CD4-positive, alpha-beta T cell treated with Interleukin-21 for 1 hour (primary cell): ENCODE measurements at regions not wholly inside any gene's neighbourhood (a gene's known extent, or its start where the extent isn't known, plus 50 kb on each side); places are given as distances from the start of the nearest gene placed in this dataset.

Experiments
- DNase-seq: peaks from one replicate; pipeline ENCODE4 v3.0.0-alpha.2; 2020

DNA sequence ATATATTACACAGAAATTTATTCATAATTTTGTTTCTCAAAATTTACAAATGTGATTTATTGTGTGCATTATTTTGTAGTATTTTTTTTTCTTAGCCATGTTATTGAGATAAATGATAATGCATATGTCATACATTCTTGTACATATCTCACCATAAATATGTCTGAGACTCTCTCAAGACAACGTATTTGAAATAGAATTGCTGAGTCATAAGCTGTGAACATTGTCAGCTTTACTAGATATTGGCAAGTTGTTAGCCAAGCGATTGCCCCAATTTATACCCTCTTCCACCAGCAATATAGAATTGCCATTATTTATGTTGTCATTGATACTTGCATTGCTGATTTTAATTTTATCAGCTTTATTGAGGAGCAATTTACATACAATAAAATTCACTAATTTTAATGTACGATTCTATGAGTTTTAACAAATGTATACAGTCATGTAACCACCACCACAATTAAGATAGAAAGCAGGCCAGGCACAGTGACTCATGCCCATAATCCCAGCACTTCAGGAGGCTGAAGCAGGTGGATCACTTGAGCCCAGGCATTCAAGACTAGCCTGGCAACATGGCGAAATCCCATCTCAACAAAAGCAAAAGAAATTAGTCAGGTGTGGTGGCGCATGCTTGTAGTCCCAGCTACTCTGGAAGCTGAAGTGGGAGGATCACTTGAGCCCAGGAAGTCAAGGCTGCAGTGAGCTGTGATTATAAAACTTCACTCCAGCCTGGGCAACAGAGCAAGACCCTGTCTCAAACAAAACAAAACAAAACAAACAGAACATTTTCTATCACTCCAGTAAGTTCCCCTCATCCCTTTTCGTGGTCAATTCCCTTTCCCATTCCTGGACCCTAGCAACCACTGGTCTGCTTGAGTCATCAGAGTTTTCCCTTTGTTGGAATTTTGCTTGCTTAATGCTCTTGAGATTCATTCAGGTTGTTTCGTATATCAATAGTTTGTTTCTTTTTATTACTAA is 373.1 kb downstream of the MFSD1 start:
- no peak for DNase-seq

- no peak for DNase-seq
Observed at GRCh38 chr3:159178209-159178897, 376.5 kb downstream of the MFSD1 start.

GRCh38 chr3:159182961-159183360 is 381.1 kb downstream of the MFSD1 start:
- DNase-seq, result no peak

DNA sequence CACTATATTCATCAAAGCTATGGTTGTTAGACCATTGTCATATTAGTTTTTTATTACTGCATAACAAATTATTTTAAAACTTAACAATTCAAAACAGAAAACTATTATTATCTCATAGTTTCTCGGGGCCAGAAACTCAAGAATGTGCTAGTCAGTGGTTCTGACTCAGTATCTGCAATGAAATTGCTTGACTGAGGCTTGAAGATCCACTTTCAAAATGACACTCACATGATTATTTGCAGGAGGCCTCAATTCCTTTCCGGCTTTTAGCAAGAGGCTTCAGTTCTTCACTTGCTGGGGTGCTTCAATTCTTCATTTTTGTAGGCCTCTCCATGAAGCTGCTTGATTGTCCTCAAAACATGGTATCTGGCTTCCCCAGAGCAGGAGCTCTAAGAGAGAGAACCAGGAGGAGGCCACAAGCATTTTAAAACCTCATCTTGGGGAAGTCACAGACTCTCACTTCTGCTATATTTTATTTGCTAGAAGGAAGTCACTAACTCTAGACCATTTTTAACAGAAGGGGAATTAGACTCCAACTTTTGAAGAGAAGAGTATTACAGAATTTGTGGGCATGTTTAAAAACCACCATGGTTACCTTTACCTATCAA is 383.7 kb downstream of the MFSD1 start:
- DNase-seq, result no peak

- DNase-seq, result no peak
Observed at GRCh38 chr3:159186581-159186980, 384.7 kb downstream of the MFSD1 start.

DNA sequence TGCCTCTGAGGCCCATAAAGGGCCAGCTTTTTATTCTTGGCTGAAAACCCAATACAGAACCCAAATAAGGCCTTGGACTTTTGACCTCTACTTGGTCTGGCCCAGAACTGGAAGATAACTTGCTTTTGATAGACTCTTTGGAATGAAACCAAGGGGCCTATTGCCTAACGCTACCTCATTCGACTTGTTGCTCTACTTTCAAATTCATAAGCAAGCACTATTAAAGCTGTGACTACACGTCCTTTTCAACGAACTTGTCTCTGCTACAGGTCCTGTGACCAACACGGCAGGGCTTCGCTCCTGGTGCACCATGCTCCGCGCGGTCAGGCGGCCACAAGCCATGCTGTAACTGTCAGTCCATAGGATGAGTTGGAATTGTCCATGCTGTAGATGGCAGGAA is 385.4 kb downstream of the MFSD1 start:
- no peak for DNase-seq

GRCh38 chr3:159187706-159188105 is 385.9 kb downstream of the MFSD1 start:
- no peak for DNase-seq

DNA sequence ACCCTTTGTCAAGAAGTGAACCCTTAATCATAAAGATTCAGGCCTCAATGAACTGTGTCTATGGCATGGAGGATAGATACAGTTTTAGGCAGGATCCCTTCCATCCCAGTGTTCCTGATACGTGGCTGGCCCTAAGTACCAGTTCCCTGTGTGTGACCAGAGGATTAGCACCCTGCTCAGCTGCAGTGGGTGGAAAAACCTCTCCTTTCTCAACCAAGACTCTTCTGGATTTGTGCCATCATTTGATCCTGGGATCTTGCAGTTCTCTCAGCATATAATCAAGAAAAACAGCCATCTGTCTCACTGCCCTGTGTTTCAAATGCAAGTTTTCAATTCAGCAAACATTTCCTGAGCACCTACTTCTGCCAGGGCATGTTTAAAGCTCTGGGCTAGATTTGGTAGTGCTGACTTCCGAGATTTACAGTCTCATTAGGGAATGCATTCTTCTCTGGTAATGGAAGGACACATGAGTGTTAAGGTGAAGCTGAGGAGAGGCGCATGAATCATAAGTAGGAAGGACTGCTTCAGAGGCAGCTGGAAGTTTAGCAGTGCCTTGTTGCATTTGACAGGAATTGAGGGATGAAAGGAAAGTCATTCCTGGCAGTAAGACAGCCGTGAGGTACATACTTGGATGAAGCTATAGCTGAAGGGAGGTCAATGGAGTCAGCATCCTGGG is 388.3 kb downstream of the MFSD1 start:
- no peak for DNase-seq

- no peak for DNase-seq
Observed at GRCh38 chr3:159191447-159191846, 389.6 kb downstream of the MFSD1 start.

DNA sequence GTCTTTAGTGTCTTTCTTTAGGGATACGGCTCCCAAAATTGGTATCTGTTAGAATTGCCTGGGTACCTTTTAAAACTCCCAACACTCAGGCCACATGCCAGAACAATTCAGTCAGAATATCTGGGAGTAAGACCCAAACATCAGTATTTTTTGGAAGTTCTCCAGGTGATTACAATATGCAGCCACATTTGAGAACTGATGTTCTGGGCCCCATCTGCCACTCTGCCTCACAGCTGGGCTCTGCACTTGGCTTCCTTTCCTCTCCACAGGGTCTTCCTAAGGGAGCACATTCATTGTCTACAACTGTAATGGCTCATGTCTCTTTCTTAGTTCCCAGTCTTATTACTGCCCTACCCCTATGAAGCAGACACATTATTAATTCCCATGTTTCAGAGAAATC is 394.5 kb downstream of the MFSD1 start:
- DNase-seq, result no peak

GRCh38 chr3:159200176-159200575 is 398.3 kb downstream of the MFSD1 start:
- DNase-seq, result no peak

DNA sequence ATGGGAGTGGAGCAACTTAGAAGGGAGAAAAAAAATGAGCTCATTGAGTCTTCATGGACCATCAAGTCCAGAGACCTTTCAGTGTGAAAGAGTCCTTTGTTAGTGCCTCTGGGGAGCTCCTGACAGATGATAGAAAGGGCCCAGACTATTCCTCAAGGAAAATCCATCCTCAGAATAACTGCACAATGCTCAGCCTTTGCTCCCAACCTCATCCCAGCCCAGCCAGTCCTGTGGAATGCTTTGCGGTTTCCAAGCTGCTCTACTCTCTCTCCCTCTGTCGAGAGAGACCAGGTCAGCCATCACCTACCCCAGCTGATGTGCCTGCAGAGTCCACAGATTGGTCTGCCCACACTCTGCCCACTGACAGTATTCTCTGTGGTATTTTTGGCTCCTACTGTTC is 406.2 kb downstream of the MFSD1 start:
- no peak for DNase-seq

DNA sequence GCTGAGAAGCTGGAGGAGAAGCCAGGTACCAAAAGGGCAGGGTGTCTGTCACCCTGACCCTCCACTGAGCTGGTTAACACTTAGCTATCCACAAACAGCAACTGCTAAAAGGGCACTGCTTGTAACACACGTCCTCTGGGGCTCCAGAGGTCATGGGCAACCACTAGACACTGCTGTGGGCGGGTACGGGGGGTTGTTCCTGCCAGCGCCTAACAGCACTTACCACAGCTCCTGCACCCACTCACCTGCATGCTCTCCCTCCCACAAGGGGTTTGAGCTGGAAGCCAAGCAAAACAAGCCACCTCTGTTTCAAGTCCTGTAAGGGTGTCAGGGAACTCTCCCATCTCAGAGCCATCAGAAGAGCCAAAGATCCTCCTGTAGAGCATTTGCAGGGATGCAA is 407.6 kb downstream of the MFSD1 start:
- no peak for DNase-seq

- no peak for DNase-seq
Observed at GRCh38 chr3:159210336-159210735, 408.5 kb downstream of the MFSD1 start.

DNA sequence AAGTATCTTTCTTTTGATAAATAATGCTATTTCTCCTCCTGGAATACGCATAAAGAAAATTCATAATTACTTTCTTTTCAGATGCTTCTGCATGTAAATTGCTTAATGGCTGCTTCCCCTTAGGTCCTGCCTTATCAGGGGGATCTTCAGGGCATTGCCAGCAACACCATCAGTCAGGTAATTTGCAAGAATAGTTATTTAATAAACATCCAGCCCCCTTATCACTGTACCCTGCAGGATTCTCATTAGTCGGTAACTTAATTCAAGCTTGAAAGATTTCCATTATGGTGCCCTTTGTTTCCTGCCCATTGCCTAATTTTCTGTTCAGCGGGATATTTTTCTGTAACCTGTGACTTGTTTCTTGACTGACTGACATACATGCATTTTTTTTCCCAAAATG is 414.5 kb downstream of the MFSD1 start:
- no peak for DNase-seq

DNA sequence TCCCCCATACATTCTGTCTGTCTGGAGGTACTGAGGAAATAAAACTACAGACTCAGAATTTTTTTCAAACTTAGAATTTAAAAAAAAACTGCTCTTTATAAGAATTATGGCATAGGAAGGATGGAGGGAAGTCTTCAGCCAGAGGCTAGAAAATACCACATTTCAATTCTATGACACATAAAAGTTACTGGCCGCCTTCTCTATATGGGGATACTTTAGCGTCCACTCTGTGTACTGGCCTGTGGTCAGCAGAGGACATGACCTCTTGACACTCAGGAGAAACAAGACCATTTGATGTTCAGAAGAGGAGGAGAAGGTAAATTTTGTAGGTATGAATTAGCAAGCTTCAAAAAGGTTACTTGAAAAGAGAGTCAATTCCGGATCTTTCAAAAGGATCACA is 417.4 kb downstream of the MFSD1 start:
- DNase-seq, result no peak

GRCh38 chr3:159221335-159221734 is 419.5 kb downstream of the MFSD1 start:
- DNase-seq, result no peak

DNA sequence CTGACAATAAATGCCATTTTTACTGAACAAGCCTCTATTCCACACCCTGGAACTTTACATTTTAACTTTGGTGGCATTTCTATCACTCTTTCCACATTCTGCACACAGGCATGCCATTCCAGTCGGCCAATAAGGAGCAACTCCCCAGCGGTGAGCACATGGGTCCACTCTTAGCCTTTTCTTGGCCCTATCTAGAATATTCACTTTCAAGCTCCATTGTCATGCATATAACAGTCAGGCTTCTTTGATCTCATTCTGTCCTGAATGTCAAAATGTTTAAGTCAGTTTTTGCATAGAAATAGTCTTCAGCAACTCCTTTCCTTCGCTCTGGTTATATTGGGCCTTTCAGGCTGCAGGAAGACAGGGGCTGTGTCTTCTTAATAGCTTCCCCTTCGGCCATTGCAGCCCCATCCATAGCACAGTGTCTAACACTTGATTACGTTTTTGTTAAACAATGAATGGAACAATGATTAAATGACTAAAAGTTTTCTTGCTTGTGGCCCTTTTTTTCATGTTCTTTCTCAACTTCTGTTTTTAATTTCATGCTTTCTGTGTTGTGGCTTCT is 427.3 kb downstream of the MFSD1 start:
- no peak for DNase-seq

- DNase-seq, result no peak
Observed at GRCh38 chr3:159232966-159233365, 431.1 kb downstream of the MFSD1 start.

DNA sequence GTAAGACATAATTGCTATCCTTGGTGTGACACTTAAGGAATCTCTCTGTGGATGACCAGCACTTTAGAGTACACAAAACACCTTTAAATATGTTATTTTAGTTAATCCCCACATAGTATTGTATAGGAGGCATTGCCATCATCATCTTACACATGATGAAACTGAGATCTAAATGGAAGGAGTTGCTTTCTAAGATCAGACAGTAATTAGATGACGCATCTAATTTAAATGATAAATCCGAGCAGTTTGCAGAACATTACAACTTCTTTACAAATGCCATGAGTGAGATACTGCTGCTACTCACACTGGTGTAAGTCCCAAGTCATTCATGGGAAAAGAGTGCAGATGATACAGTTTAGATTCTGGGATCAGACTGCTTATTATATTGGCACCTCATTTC is 431.9 kb downstream of the MFSD1 start:
- no peak for DNase-seq

DNA sequence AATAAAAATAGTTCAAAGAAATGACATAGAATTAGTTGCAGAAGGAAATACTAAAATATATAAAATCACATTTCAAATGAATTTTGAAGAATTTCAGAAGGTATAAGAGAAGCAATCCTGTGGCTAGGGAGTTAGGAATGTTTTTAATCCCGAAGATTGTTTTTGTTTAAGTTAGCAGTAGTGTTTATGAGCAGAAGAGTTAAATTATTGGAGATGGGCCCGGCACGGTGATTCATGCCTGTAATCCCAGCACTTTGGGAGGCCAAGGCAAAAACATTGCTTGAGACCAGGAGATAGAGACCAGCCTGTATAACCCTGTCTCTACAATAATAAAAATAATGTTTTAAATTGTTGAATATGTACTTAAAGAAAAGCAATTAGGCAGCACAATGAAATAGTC is 432.5 kb downstream of the MFSD1 start:
- DNase-seq, result no peak

GRCh38 chr3:159236321-159236720 is 434.5 kb downstream of the MFSD1 start:
- no peak for DNase-seq

GRCh38 chr3:159237226-159237625 is 435.4 kb downstream of the MFSD1 start:
- no peak for DNase-seq
